ENCODE measurements at regions not wholly inside any gene's neighbourhood (a gene's known extent, or its start where the extent isn't known, plus 50 kb on each side); places are given as distances from the start of the nearest gene placed in this dataset.

- CTCF ChIA-PET = no interaction called here
- H3K36me3 ChIP-seq (ENCODE audit: control insufficient read depth in 4 of 4, insufficient read depth in 4 of 4, low read length in 3 of 4) = no peaks in the 10 kb centered on the region
Observed at GRCh38 chr4:10321931-10322330, 135.3 kb downstream of the ZNF518B start.

GRCh38 chr4:10320130-10320529, 137.1 kb downstream of the ZNF518B start:
- no peak for DNase-seq
- Histone ChIP-seq H3K27ac (ENCODE audit: insufficient read depth in 1 of 2, low read depth in 1 of 2, low read length in 2 of 2, poor library complexity in 1 of 2, severe bottlenecking in 2 of 2) (no peak overlapping the region), H3K27me3 (replicated peaks in 2 of 5; ENCODE audit: control insufficient read depth in 4 of 5, insufficient read depth in 5 of 5, low read length in 4 of 5) (peaks cover 0 to 3% (median 0%) of the 10 kb centered on the region in 5 experiments), H3K4me3 (ENCODE audit: control insufficient read depth in 1 of 7, extremely low read depth in 1 of 7, insufficient read depth in 4 of 7, low read depth in 2 of 7, low read length in 6 of 7) (no peak overlapping the region), H3K9me3 (ENCODE audit: control extremely low read depth in 1 of 5, control insufficient read depth in 4 of 5, insufficient read depth in 2 of 5, low read depth in 1 of 5, low read length in 4 of 5) (no peaks in the 10 kb centered on the region), H3K4me1 (ENCODE audit: control extremely low read depth in 1 of 4, control insufficient read depth in 4 of 4, insufficient read depth in 4 of 4, low read length in 3 of 4) (no peaks in the 10 kb centered on the region), H3K36me3 (ENCODE audit: control insufficient read depth in 4 of 4, insufficient read depth in 4 of 4, low read length in 3 of 4) (no peaks in the 10 kb centered on the region)
- ChIA-PET CTCF (no interaction called here), POLR2A (no interaction called here)
- WGBS (ENCODE audit: insufficient coverage) = 94% methylated on average over 3 of the region's 4 CpGs

More at GRCh38 chr4:10321931-10322330, 135.3 kb downstream of the ZNF518B start:
- WGBS (ENCODE audit: insufficient coverage) = 89% methylated on average over 1 of the region's 2 CpGs
- Histone ChIP-seq H3K4me3 (ENCODE audit: control insufficient read depth in 1 of 7, extremely low read depth in 1 of 7, insufficient read depth in 4 of 7, low read depth in 2 of 7, low read length in 6 of 7) (no peak overlapping the region), H3K27me3 (replicated peaks in 2 of 5; ENCODE audit: control insufficient read depth in 4 of 5, insufficient read depth in 5 of 5, low read length in 4 of 5) (peaks cover 0 to 3% (median 0%) of the 10 kb centered on the region in 5 experiments), H3K9me3 (ENCODE audit: control extremely low read depth in 1 of 5, control insufficient read depth in 4 of 5, insufficient read depth in 2 of 5, low read depth in 1 of 5, low read length in 4 of 5) (no peaks in the 10 kb centered on the region), H3K27ac (ENCODE audit: insufficient read depth in 1 of 2, low read depth in 1 of 2, low read length in 2 of 2, poor library complexity in 1 of 2, severe bottlenecking in 2 of 2) (no peak overlapping the region), H3K4me1 (ENCODE audit: control extremely low read depth in 1 of 4, control insufficient read depth in 4 of 4, insufficient read depth in 4 of 4, low read length in 3 of 4) (no peaks in the 10 kb centered on the region)
- POLR2A ChIA-PET = no interaction called here
- peak in 2 of 3 donors; percentile 13 to 29 for DNase-seq

GRCh38 chr4:10317345-10317744, 139.9 kb downstream of the ZNF518B start:
- ChIA-PET POLR2A (no interaction called here), CTCF (interaction anchor here (1.2 kb wide), 1 partner anchor 10 kb away, joined by 3 read pairs; no protein-coding TSS in a partner anchor)
- WGBS (ENCODE audit: insufficient coverage) = 100% methylated on average over 1 of the region's 2 CpGs
- Histone ChIP-seq H3K36me3 (ENCODE audit: control insufficient read depth in 4 of 4, insufficient read depth in 4 of 4, low read length in 3 of 4) (no peaks in the 10 kb centered on the region), H3K9me3 (ENCODE audit: control extremely low read depth in 1 of 5, control insufficient read depth in 4 of 5, insufficient read depth in 2 of 5, low read depth in 1 of 5, low read length in 4 of 5) (no peaks in the 10 kb centered on the region), H3K4me3 (ENCODE audit: control insufficient read depth in 1 of 7, extremely low read depth in 1 of 7, insufficient read depth in 4 of 7, low read depth in 2 of 7, low read length in 6 of 7) (no peak overlapping the region), H3K4me1 (ENCODE audit: control extremely low read depth in 1 of 4, control insufficient read depth in 4 of 4, insufficient read depth in 4 of 4, low read length in 3 of 4) (no peaks in the 10 kb centered on the region), H3K27ac (ENCODE audit: insufficient read depth in 1 of 2, low read depth in 1 of 2, low read length in 2 of 2, poor library complexity in 1 of 2, severe bottlenecking in 2 of 2) (no peak overlapping the region), H3K27me3 (replicated peaks in 2 of 5; ENCODE audit: control insufficient read depth in 4 of 5, insufficient read depth in 5 of 5, low read length in 4 of 5) (peaks cover 0 to 6% (median 0%) of the 10 kb centered on the region in 5 experiments)
- DNase-seq = no peak

GRCh38 chr4:10316851-10317250, 140.4 kb downstream of the ZNF518B start:
- Histone ChIP-seq H3K4me3 (ENCODE audit: control insufficient read depth in 1 of 7, extremely low read depth in 1 of 7, insufficient read depth in 4 of 7, low read depth in 2 of 7, low read length in 6 of 7) (no peak overlapping the region), H3K36me3 (ENCODE audit: control insufficient read depth in 4 of 4, insufficient read depth in 4 of 4, low read length in 3 of 4) (no peaks in the 10 kb centered on the region), H3K4me1 (ENCODE audit: control extremely low read depth in 1 of 4, control insufficient read depth in 4 of 4, insufficient read depth in 4 of 4, low read length in 3 of 4) (no peaks in the 10 kb centered on the region), H3K27ac (ENCODE audit: insufficient read depth in 1 of 2, low read depth in 1 of 2, low read length in 2 of 2, poor library complexity in 1 of 2, severe bottlenecking in 2 of 2) (no peak overlapping the region), H3K27me3 (replicated peaks in 2 of 5; ENCODE audit: control insufficient read depth in 4 of 5, insufficient read depth in 5 of 5, low read length in 4 of 5) (peaks cover 0 to 7% (median 0%) of the 10 kb centered on the region in 5 experiments), H3K9me3 (ENCODE audit: control extremely low read depth in 1 of 5, control insufficient read depth in 4 of 5, insufficient read depth in 2 of 5, low read depth in 1 of 5, low read length in 4 of 5) (no peaks in the 10 kb centered on the region)
- ChIA-PET CTCF (no interaction called here), POLR2A (no interaction called here)
- 100% methylated on average over 2 of the region's 3 CpGs for WGBS (ENCODE audit: insufficient coverage)
- no peak for DNase-seq

GRCh38 chr4:10315638-10316037, 141.6 kb downstream of the ZNF518B start:
- CTCF ChIA-PET = interaction anchor here (0.8 kb wide), 1 partner anchor 14 kb away, joined by 3 read pairs; no protein-coding TSS in a partner anchor
- POLR2A ChIA-PET = no interaction called here
- 100% methylated on average over 4 of the region's 4 CpGs for WGBS (ENCODE audit: insufficient coverage)
- H3K27ac ChIP-seq (ENCODE audit: insufficient read depth in 1 of 2, low read depth in 1 of 2, low read length in 2 of 2, poor library complexity in 1 of 2, severe bottlenecking in 2 of 2) = no peak overlapping the region
- H3K4me1 ChIP-seq (ENCODE audit: control extremely low read depth in 1 of 4, control insufficient read depth in 4 of 4, insufficient read depth in 4 of 4, low read length in 3 of 4) = no peaks in the 10 kb centered on the region
- H3K4me3 ChIP-seq (ENCODE audit: control insufficient read depth in 1 of 7, extremely low read depth in 1 of 7, insufficient read depth in 4 of 7, low read depth in 2 of 7, low read length in 6 of 7) = no peak overlapping the region
- H3K36me3 ChIP-seq (ENCODE audit: control insufficient read depth in 4 of 4, insufficient read depth in 4 of 4, low read length in 3 of 4) = no peaks in the 10 kb centered on the region
- DNase-seq = no peak
- H3K9me3 ChIP-seq (ENCODE audit: control extremely low read depth in 1 of 5, control insufficient read depth in 4 of 5, insufficient read depth in 2 of 5, low read depth in 1 of 5, low read length in 4 of 5) = no peaks in the 10 kb centered on the region
- H3K27me3 ChIP-seq (replicated peaks in 2 of 5; ENCODE audit: control insufficient read depth in 4 of 5, insufficient read depth in 5 of 5, low read length in 4 of 5) = peaks cover 0 to 12% (median 0%) of the 10 kb centered on the region in 5 experiments

- CTCF ChIA-PET = no interaction called here
- 100% methylated on average over 2 of the region's 3 CpGs for WGBS (ENCODE audit: insufficient coverage)
Observed at GRCh38 chr4:10312568-10312967, 144.7 kb downstream of the ZNF518B start.

GRCh38 chr4:10311939-10312338, 145.3 kb downstream of the ZNF518B start:
- Histone ChIP-seq H3K4me3 (ENCODE audit: control insufficient read depth in 1 of 7, extremely low read depth in 1 of 7, insufficient read depth in 4 of 7, low read depth in 2 of 7, low read length in 6 of 7) (no peak overlapping the region), H3K36me3 (ENCODE audit: control insufficient read depth in 4 of 4, insufficient read depth in 4 of 4, low read length in 3 of 4) (no peaks in the 10 kb centered on the region), H3K27ac (ENCODE audit: insufficient read depth in 1 of 2, low read depth in 1 of 2, low read length in 2 of 2, poor library complexity in 1 of 2, severe bottlenecking in 2 of 2) (no peak overlapping the region), H3K4me1 (ENCODE audit: control extremely low read depth in 1 of 4, control insufficient read depth in 4 of 4, insufficient read depth in 4 of 4, low read length in 3 of 4) (no peaks in the 10 kb centered on the region), H3K27me3 (replicated peaks in 2 of 5; ENCODE audit: control insufficient read depth in 4 of 5, insufficient read depth in 5 of 5, low read length in 4 of 5) (peaks cover 0 to 12% (median 0%) of the 10 kb centered on the region in 5 experiments), H3K9me3 (ENCODE audit: control extremely low read depth in 1 of 5, control insufficient read depth in 4 of 5, insufficient read depth in 2 of 5, low read depth in 1 of 5, low read length in 4 of 5) (no peaks in the 10 kb centered on the region)
- DNase-seq = no peak
- POLR2A ChIA-PET = no interaction called here
- CTCF ChIA-PET = no interaction called here
- WGBS (ENCODE audit: insufficient coverage) = 86% methylated on average over 3 of the region's 4 CpGs

More at GRCh38 chr4:10312568-10312967, 144.7 kb downstream of the ZNF518B start:
- no peak overlapping the region for H3K27ac ChIP-seq (ENCODE audit: insufficient read depth in 1 of 2, low read depth in 1 of 2, low read length in 2 of 2, poor library complexity in 1 of 2, severe bottlenecking in 2 of 2)
- no peak for DNase-seq
- POLR2A ChIA-PET = no interaction called here
- H3K36me3 ChIP-seq (ENCODE audit: control insufficient read depth in 4 of 4, insufficient read depth in 4 of 4, low read length in 3 of 4) = no peaks in the 10 kb centered on the region
- no peaks in the 10 kb centered on the region for H3K9me3 ChIP-seq (ENCODE audit: control extremely low read depth in 1 of 5, control insufficient read depth in 4 of 5, insufficient read depth in 2 of 5, low read depth in 1 of 5, low read length in 4 of 5)
- no peaks in the 10 kb centered on the region for H3K4me1 ChIP-seq (ENCODE audit: control extremely low read depth in 1 of 4, control insufficient read depth in 4 of 4, insufficient read depth in 4 of 4, low read length in 3 of 4)
- peaks cover 0 to 12% (median 0%) of the 10 kb centered on the region in 5 experiments for H3K27me3 ChIP-seq (replicated peaks in 2 of 5; ENCODE audit: control insufficient read depth in 4 of 5, insufficient read depth in 5 of 5, low read length in 4 of 5)
- H3K4me3 ChIP-seq (ENCODE audit: control insufficient read depth in 1 of 7, extremely low read depth in 1 of 7, insufficient read depth in 4 of 7, low read depth in 2 of 7, low read length in 6 of 7) = no peak overlapping the region
